Activated CD4-positive, alpha-beta T cell treated with anti-CD3 and anti-CD28 coated beads, Interleukin-2, amount 10 ng/mL, durations not matched to agents 7 days and 5 days (primary cell): ENCODE measurements at regions not wholly inside any gene's neighbourhood (a gene's known extent, or its start where the extent isn't known, plus 50 kb on each side); places are given as distances from the start of the nearest gene placed in this dataset.

Source experiments
- CTCF ChIA-PET: fragments of 350-600 bp; sonication (Branson Sonifier 250); formaldehyde crosslinking; loops from one replicate; lab custom pipeline; 2021; ENCODE audit warnings: antibody characterized with exemption; lab: Charles Lee
- POLR2A ChIA-PET: fragments of 350-600 bp; sonication (Branson Sonifier 250); formaldehyde crosslinking; loops from one replicate; lab custom pipeline; 2021; ENCODE audit warnings: antibody characterized with exemption; lab: Charles Lee
- DNase-seq: peaks from one replicate; pipeline ENCODE4 v3.0.0-alpha.2; 2020
- H3K27ac Mint-ChIP-seq: one replicate; pipeline ENCODE4 v1.8.0; 2021; ENCODE audit warnings: mild to moderate bottlenecking, moderate library complexity, mixed read lengths
- H3K27me3 Mint-ChIP-seq: one replicate; pipeline ENCODE4 v1.8.0; 2021; ENCODE audit warnings: mixed read lengths
- H3K36me3 Mint-ChIP-seq: one replicate; pipeline ENCODE4 v1.8.0; 2021; ENCODE audit warnings: low read depth, mixed read lengths
- H3K4me1 Mint-ChIP-seq: one replicate; pipeline ENCODE4 v1.8.0; 2021; ENCODE audit warnings: mixed read lengths
- H3K4me3 Mint-ChIP-seq: one replicate; pipeline ENCODE4 v1.8.0; 2021; ENCODE audit warnings: mild to moderate bottlenecking, moderate library complexity, mixed read lengths
- H3K9me3 Mint-ChIP-seq: one replicate; pipeline ENCODE4 v1.8.0; 2021; ENCODE audit warnings: mixed read lengths

DNA sequence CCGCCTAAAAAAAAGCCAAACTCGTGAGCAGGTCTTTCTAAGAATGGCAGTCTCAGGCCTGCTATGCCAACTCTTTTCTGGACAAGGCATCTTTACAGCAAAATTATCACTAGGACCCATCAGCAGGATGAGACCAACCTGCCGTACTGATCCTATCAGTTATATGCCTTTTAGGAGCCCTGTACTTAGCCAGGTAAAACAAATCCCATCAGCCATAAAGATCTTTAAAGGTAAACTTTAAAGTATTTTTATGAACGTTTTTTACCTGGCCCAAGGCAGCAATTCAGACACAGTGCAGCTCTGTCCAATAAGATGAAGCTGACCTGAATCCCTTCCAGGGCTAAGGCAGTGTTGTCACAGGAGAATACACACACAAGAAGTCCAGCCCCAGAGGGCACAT lies 51.3 kb upstream of the TGM3 start:
- CTCF ChIA-PET, result no interaction called here
- no peak for DNase-seq
- no peaks in the 10 kb centered on the region for H3K4me1 Mint-ChIP-seq
- H3K36me3 Mint-ChIP-seq, result no peaks in the 10 kb centered on the region
- POLR2A ChIA-PET, result no interaction called here
- H3K27me3 Mint-ChIP-seq, result peaks cover 8% of the 10 kb centered on the region
- no peaks in the 10 kb centered on the region for H3K9me3 Mint-ChIP-seq
- H3K4me3 Mint-ChIP-seq, result no peak overlapping the region
- H3K27ac Mint-ChIP-seq, result no peak overlapping the region

DNA sequence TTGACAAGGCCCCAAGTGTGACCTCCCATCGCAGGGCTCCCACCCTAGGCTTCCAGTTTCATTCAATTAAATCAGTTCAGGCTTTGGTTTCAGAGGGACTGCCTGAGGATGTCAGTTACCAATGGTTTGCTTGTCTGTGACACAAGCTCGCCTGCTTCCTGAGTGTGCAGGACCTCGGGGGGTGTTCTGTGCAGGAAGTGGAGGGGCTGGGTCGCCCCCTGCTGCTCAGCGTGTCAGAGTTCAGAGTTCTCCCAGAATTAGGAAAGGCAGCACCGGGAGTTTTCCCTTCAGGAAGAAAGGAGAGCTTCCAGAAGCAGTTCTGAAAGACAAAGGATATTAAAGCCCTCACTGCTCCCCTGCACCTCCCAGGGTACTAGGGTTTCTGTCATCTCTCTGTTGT lies 50.8 kb upstream of the TGM3 start:
- DNase-seq, result no peak
- CTCF ChIA-PET, result no interaction called here
- Mint-ChIP-seq H3K27ac (no peak overlapping the region), H3K27me3 (peaks cover 8% of the 10 kb centered on the region), H3K9me3 (no peaks in the 10 kb centered on the region), H3K4me1 (no peaks in the 10 kb centered on the region), H3K4me3 (no peak overlapping the region), H3K36me3 (no peaks in the 10 kb centered on the region)
- POLR2A ChIA-PET, result no interaction called here

DNA sequence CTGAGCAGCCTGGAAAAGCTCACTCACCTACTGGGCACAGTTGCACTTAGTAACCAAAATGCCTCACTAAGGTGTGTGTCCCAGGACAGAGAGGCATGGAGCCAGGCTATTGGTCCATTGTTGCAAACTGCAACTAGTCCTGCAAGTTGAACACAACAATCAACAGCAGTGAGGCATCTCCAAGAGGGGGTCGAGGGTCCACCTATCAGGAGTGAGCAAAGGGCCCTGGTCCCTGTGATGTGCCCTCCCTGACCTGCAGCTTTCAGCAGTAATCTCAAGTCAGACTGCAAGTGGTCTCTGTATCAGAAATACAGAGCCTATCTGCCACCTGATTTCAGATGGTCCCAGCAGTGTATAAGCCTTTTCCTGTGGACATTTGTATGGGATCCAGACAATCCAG lies 50.2 kb upstream of the TGM3 start:
- H3K36me3 Mint-ChIP-seq, result no peaks in the 10 kb centered on the region
- ChIA-PET POLR2A (no interaction called here), CTCF (interaction anchor here (0.8 kb wide), 1 partner anchor 42 kb away, joined by 3 read pairs; no protein-coding TSS in a partner anchor)
- H3K27me3 Mint-ChIP-seq, result peaks cover 8% of the 10 kb centered on the region
- H3K9me3 Mint-ChIP-seq, result no peaks in the 10 kb centered on the region
- H3K27ac Mint-ChIP-seq, result no peak overlapping the region
- DNase-seq, result no peak
- H3K4me3 Mint-ChIP-seq, result no peak overlapping the region
- H3K4me1 Mint-ChIP-seq, result no peaks in the 10 kb centered on the region
